ENCODE measurements at regions not wholly inside any gene's neighbourhood (a gene's known extent, or its start where the extent isn't known, plus 50 kb on each side); places are given as distances from the start of the nearest gene placed in this dataset.

DNA sequence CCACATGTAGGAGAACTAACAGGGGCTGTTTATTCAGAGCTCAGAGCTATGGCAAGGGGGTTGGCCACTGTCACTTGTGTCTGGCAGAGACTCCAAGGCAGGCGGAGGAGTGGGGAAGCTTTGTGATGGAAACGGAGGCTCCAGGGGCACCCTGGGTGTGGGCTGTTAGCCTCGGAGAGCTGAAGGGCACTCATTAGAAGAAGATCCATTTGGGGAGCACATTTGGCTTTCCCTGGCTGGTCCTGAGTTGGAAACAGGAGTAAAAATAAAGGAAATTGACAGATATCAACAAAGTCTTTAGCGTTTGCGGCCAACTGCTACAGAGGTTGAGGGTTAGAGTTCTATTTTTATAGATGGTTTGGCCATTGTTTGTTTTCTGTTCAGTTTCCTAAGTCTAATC, 288.3 kb upstream of the MKI67 start:
- H3K4me1 ChIP-seq (ENCODE audit: control insufficient read depth, insufficient read depth, low read length) = no peaks in the 10 kb centered on the region
- no peaks in the 10 kb centered on the region for H3K36me3 ChIP-seq (ENCODE audit: insufficient read depth, low read length)
- H3K9me3 ChIP-seq (replicated peaks; ENCODE audit: low read length) = peaks cover 17% of the 10 kb centered on the region
- no peak overlapping the region for H3K4me2 ChIP-seq (ENCODE audit: low read length)
- H3K4me3 ChIP-seq (ENCODE audit: low read length) = no peak overlapping the region
- no peaks in the 10 kb centered on the region for H3K27me3 ChIP-seq (ENCODE audit: control insufficient read depth, insufficient read depth, low read length)
- H3K9ac ChIP-seq (ENCODE audit: low read depth, low read length) = no peak overlapping the region

DNA sequence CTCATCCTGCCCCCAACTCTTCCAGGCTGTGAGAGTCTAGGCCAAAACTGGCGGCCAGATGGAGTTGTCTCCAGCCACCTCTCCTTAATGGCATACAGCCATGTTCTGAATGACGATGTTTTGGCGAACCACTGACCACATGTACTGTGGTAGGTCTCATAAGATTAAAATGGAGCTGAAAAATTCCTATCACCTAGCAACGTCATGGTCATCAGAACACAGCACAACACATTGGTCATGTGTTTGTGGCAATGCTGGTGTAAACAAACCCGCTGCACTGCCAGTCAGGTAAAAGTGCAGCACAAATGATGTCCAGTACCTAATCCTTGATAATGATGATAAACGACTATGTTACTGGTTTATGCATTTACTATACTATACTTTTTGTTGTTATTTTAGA, 290.0 kb upstream of the MKI67 start:
- no peak overlapping the region for H3K9ac ChIP-seq (ENCODE audit: low read depth, low read length)
- no peak overlapping the region for H3K4me3 ChIP-seq (ENCODE audit: low read length)
- no peaks in the 10 kb centered on the region for H3K36me3 ChIP-seq (ENCODE audit: insufficient read depth, low read length)
- H3K27me3 ChIP-seq (ENCODE audit: control insufficient read depth, insufficient read depth, low read length) = no peaks in the 10 kb centered on the region
- no peak overlapping the region for H3K4me2 ChIP-seq (ENCODE audit: low read length)
- H3K4me1 ChIP-seq (ENCODE audit: control insufficient read depth, insufficient read depth, low read length) = no peaks in the 10 kb centered on the region
- peaks cover 28% of the 10 kb centered on the region for H3K9me3 ChIP-seq (replicated peaks; ENCODE audit: low read length)

DNA sequence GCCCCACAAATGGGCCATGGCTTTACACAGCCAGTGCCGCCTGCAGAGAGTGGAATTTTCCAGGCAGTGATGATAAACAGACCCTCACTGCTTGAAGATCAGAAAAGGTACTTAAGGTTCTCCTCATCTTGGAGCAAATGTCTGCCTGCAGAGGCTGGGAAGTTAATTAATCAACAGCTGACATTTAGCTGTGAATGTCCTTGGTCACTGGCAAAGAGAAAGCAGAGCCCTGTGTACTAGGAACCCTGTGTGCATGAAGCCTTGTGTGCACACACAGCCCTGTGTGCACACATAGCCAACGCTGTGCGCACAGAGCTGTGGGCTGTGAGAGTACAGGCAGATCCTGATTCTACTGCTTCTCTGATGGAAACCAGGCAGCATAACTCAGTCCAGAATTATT, 291.6 kb upstream of the MKI67 start:
- Histone ChIP-seq H3K36me3 (ENCODE audit: insufficient read depth, low read length) (no peaks in the 10 kb centered on the region), H3K27me3 (ENCODE audit: control insufficient read depth, insufficient read depth, low read length) (no peaks in the 10 kb centered on the region), H3K9ac (ENCODE audit: low read depth, low read length) (no peak overlapping the region), H3K4me1 (ENCODE audit: control insufficient read depth, insufficient read depth, low read length) (no peaks in the 10 kb centered on the region), H3K4me2 (ENCODE audit: low read length) (no peak overlapping the region), H3K4me3 (ENCODE audit: low read length) (no peak overlapping the region), H3K9me3 (replicated peaks; ENCODE audit: low read length) (peaks cover 31% of the 10 kb centered on the region)

DNA sequence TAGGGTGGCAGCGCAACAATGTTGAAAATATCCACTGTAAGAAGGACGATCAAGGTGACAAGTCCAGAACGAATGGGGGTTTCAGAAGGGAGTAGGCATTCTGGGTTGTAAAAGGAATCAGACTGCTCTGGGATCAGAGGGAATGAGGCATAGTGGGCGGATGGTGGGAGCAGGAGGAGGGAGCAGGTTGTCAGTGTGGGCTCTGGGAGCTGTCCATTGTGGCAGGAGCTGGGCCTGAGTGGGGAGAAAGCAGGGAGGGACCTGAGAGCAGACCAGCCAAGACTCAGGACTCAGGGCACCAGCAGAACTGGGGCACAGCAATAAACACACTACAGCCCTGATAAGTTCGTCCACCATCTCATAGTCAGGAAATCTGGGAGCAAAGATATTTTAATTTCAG, 292.6 kb upstream of the MKI67 start:
- H3K4me2 ChIP-seq (ENCODE audit: low read length) = no peak overlapping the region
- H3K9me3 ChIP-seq (replicated peaks; ENCODE audit: low read length) = peaks cover 32% of the 10 kb centered on the region
- H3K4me3 ChIP-seq (ENCODE audit: low read length) = no peak overlapping the region
- H3K27me3 ChIP-seq (ENCODE audit: control insufficient read depth, insufficient read depth, low read length) = no peaks in the 10 kb centered on the region
- no peak overlapping the region for H3K9ac ChIP-seq (ENCODE audit: low read depth, low read length)
- H3K4me1 ChIP-seq (ENCODE audit: control insufficient read depth, insufficient read depth, low read length) = no peaks in the 10 kb centered on the region
- no peaks in the 10 kb centered on the region for H3K36me3 ChIP-seq (ENCODE audit: insufficient read depth, low read length)

DNA sequence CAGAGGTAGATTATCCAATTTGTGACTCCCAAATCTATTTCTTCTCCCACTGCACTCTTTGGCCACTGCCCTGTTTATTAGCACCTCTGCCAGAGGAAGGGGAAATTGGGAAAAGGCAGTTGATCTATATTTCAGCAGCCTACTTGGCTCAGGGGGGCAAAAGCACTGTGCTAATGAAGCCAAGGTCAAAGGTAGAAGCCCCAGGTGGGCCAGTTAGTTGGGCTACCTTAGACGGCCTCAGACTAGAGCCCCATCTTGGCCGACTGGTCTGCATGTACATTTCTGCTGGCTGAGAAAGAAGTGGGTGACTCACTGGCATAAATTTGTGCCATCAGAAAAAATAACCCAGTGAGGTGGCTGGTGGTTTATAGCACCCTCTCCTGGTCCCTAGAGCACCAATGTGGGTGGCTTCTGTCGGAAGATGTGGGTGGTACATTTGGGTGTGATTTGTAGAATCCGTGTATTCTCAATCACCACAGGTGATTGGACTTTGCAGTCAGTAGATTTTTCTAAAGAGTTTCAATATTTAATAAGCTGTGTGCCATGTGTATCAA, 293.3 kb upstream of the MKI67 start:
- peaks cover 33% of the 10 kb centered on the region for H3K9me3 ChIP-seq (replicated peaks; ENCODE audit: low read length)
- no peaks in the 10 kb centered on the region for H3K4me1 ChIP-seq (ENCODE audit: control insufficient read depth, insufficient read depth, low read length)

DNA sequence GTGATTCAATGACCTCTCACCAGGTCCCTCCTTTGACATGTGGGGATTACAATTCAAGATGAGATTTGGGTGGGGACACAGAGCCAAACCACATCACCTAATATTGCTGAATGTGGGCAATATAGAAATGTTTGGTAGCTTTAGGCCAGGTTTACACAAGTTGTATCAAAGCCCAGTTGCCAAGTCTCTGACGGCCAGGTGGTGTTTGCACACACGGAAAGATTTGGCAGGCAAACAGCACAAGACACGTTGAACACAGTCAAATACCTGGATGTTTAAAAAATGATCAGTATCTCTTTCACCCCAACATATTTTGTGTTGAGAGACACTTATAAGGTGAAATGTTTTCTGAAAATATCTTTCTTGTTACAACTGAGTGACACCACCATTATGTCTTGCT, 294.4 kb upstream of the MKI67 start:
- no peak overlapping the region for H3K4me2 ChIP-seq (ENCODE audit: low read length)
- H3K4me3 ChIP-seq (ENCODE audit: low read length) = no peak overlapping the region
- no peaks in the 10 kb centered on the region for H3K4me1 ChIP-seq (ENCODE audit: control insufficient read depth, insufficient read depth, low read length)
- no peaks in the 10 kb centered on the region for H3K27me3 ChIP-seq (ENCODE audit: control insufficient read depth, insufficient read depth, low read length)
- H3K9me3 ChIP-seq (replicated peaks; ENCODE audit: low read length) = peaks cover 35% of the 10 kb centered on the region
- H3K36me3 ChIP-seq (ENCODE audit: insufficient read depth, low read length) = no peaks in the 10 kb centered on the region
- H3K9ac ChIP-seq (ENCODE audit: low read depth, low read length) = no peak overlapping the region

More for the DNA sequence above, 293.3 kb upstream of the MKI67 start:
- Histone ChIP-seq H3K27me3 (ENCODE audit: control insufficient read depth, insufficient read depth, low read length) (no peaks in the 10 kb centered on the region), H3K36me3 (ENCODE audit: insufficient read depth, low read length) (no peaks in the 10 kb centered on the region), H3K9ac (ENCODE audit: low read depth, low read length) (no peak overlapping the region), H3K4me2 (ENCODE audit: low read length) (no peak overlapping the region), H3K4me3 (ENCODE audit: low read length) (no peak overlapping the region)

DNA sequence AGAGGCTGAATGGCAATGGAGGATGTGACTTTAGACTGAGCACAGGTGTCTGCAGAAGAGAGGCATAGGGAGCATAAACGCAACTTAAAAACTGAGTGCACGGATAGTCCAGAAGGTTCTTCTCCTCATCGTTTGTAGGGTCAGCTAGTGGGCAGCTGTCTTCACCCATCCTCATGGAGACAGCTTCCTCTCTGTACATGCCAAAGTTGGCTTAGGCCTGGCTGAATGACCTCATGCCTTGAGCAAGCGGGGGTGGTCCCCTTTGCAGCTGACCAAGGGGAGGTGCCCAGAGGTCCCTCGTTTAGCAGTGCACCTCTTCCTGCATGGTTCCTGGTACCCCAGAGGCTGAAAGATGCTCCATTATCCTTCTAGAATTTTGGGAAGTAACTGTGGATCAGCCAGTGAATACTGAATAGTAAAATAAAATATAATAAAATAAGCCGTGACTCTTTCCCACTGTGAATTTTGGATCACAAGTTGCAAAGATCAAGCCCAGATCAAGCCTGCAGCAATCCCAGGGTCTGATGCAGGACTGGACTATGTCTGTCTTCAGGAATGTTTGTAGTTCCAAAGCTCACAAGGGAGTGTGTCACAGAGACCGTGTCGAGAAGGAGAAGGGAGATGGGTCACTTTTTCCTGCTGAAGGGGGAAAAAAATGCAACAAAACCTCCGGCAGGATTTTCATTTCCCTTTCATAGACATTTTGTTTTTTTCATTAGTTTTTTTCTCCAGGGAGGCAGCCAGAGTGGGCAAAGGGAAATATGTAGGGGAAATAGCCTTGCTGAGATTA, 295.3 kb upstream of the MKI67 start:
- no peaks in the 10 kb centered on the region for H3K36me3 ChIP-seq (ENCODE audit: insufficient read depth, low read length)
- H3K4me2 ChIP-seq (ENCODE audit: low read length) = no peak overlapping the region
- no peak overlapping the region for H3K4me3 ChIP-seq (ENCODE audit: low read length)
- H3K9me3 ChIP-seq (replicated peaks; ENCODE audit: low read length) = peaks cover 33% of the 10 kb centered on the region
- H3K27me3 ChIP-seq (ENCODE audit: control insufficient read depth, insufficient read depth, low read length) = no peaks in the 10 kb centered on the region
- no peaks in the 10 kb centered on the region for H3K4me1 ChIP-seq (ENCODE audit: control insufficient read depth, insufficient read depth, low read length)
- H3K9ac ChIP-seq (ENCODE audit: low read depth, low read length) = no peak overlapping the region

DNA sequence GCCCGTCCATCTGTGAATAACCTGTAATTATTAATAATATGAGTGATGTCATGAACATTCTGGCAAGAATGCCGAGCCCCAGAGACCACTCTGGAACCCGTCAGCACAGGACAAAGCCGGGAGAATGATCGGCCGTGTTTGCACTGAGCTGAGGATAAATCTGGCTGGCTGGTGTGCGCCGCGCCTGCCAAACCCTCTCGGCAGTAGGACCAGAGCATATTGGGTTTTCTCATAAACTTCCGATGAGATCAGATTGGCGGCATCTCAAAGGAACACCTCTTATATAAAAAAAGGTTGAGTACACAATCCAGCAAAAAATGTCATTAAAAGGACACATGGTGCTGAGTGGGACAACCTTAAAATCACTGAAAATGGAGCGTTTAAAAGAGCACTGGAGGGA, 296.0 kb upstream of the MKI67 start:
- no peak overlapping the region for H3K4me2 ChIP-seq (ENCODE audit: low read length)
- H3K27me3 ChIP-seq (ENCODE audit: control insufficient read depth, insufficient read depth, low read length) = no peaks in the 10 kb centered on the region
- H3K4me3 ChIP-seq (ENCODE audit: low read length) = no peak overlapping the region
- no peaks in the 10 kb centered on the region for H3K4me1 ChIP-seq (ENCODE audit: control insufficient read depth, insufficient read depth, low read length)
- H3K9ac ChIP-seq (ENCODE audit: low read depth, low read length) = no peak overlapping the region
- H3K36me3 ChIP-seq (ENCODE audit: insufficient read depth, low read length) = no peaks in the 10 kb centered on the region
- peaks cover 33% of the 10 kb centered on the region for H3K9me3 ChIP-seq (replicated peaks; ENCODE audit: low read length)

DNA sequence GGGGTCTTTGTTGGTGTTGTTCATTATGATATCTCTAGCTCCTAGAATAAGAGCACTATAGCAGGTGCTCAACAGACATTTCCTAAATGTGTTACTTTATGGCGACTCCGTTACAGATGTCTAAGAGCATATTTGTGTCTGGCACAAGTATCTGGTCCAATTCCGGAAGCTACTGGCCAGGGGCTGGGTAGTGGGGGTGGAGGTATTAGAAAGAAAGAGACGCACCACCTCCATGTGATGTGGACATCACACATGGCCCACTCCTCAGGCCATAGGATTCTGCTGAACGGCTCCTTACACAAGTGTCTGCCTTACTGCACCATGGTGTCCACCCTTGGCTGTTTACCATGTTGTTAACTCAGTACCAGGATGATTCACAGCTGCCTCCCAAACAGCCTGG, 296.8 kb upstream of the MKI67 start:
- Histone ChIP-seq H3K4me1 (ENCODE audit: control insufficient read depth, insufficient read depth, low read length) (no peaks in the 10 kb centered on the region), H3K4me2 (ENCODE audit: low read length) (no peak overlapping the region), H3K27me3 (ENCODE audit: control insufficient read depth, insufficient read depth, low read length) (no peaks in the 10 kb centered on the region), H3K4me3 (ENCODE audit: low read length) (no peak overlapping the region), H3K36me3 (ENCODE audit: insufficient read depth, low read length) (no peaks in the 10 kb centered on the region), H3K9ac (ENCODE audit: low read depth, low read length) (no peak overlapping the region), H3K9me3 (replicated peaks; ENCODE audit: low read length) (peaks cover 27% of the 10 kb centered on the region)

DNA sequence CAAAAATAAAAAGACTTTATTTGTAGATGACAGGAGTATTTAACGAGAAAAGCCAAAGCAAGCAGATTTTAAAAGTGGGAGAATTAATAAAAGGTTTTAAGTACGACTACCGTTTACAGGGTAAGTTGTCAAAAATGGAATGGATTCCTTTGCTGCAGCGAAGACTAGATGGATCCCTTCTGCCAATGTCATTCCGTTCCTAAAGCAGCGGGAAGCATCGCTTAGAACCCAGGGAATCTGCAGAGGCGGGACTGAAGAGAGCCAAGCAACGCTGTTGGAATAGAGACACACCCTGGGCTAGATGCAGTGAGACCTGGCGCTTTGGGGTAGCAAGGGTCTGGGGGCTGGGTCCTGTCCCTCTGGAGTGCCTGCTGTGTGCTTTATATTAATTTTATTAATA, 303.1 kb upstream of the MKI67 start:
- Histone ChIP-seq H3K9ac (ENCODE audit: low read depth, low read length) (no peak overlapping the region), H3K4me3 (ENCODE audit: low read length) (no peak overlapping the region), H3K4me2 (ENCODE audit: low read length) (no peak overlapping the region), H3K27me3 (ENCODE audit: control insufficient read depth, insufficient read depth, low read length) (no peaks in the 10 kb centered on the region), H3K4me1 (ENCODE audit: control insufficient read depth, insufficient read depth, low read length) (no peaks in the 10 kb centered on the region), H3K36me3 (ENCODE audit: insufficient read depth, low read length) (no peaks in the 10 kb centered on the region), H3K9me3 (replicated peaks; ENCODE audit: low read length) (peaks cover 18% of the 10 kb centered on the region)

DNA sequence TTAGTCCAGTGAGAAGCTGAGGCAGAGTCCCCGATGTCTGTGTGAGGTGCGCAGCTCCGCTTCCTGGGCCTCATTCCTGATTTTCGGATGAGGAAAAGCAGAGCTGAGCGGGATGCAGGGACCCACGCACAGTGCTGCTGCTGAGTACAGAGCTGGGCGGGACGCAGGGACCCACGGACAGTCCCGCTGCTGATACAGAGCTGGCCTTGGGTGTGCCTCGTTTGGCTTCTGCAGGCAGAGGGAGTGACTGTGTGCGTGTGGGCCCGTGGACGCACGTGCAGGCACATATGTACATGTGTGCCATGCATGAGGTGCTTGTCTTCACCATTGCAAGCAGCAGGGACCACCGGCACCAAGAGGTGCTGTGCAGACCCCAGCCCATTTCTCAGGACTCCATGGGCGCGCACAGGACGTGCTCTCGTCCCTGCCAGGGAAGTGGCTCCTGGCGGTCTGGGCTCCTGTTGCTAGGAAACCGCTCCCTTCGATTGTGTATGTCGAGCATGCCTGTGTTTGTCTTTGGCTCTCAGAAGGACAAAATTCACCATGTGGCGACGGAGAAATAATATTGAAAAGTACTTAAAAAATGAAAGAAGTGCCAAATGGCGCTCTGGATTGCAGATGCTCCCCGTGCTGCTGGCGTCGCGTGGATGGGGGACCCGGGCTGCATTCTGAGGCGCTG, 303.8 kb upstream of the MKI67 start:
- H3K9me3 ChIP-seq (replicated peaks; ENCODE audit: low read length) = peaks cover 18% of the 10 kb centered on the region
- no peak overlapping the region for H3K9ac ChIP-seq (ENCODE audit: low read depth, low read length)
- no peaks in the 10 kb centered on the region for H3K36me3 ChIP-seq (ENCODE audit: insufficient read depth, low read length)
- no peak overlapping the region for H3K4me2 ChIP-seq (ENCODE audit: low read length)
- no peaks in the 10 kb centered on the region for H3K27me3 ChIP-seq (ENCODE audit: control insufficient read depth, insufficient read depth, low read length)
- H3K4me1 ChIP-seq (ENCODE audit: control insufficient read depth, insufficient read depth, low read length) = no peaks in the 10 kb centered on the region
- H3K4me3 ChIP-seq (ENCODE audit: low read length) = no peak overlapping the region

DNA sequence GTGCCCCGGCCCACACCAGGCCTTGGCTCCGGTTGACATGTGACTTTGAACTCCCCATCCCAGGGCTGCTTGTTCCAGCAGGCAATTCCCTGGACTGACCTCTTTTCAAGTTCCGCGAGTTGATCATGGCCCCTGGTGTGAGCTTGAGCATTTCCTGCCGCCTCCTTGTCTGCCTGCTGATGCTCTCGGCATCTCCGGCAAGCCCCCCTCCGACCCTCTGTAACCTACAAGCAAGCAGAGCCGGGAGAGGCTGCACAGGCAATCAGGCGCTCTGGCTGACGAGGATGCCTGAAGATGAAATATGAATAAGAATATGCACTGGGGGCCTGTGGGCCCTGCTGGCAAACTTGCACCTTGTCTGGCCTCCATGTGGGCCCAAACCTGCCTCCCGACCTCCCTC, 304.9 kb upstream of the MKI67 start:
- Histone ChIP-seq H3K4me3 (ENCODE audit: low read length) (no peak overlapping the region), H3K9ac (ENCODE audit: low read depth, low read length) (no peak overlapping the region), H3K27me3 (ENCODE audit: control insufficient read depth, insufficient read depth, low read length) (no peaks in the 10 kb centered on the region), H3K9me3 (replicated peaks; ENCODE audit: low read length) (peaks cover 15% of the 10 kb centered on the region), H3K4me2 (ENCODE audit: low read length) (no peak overlapping the region), H3K36me3 (ENCODE audit: insufficient read depth, low read length) (no peaks in the 10 kb centered on the region), H3K4me1 (ENCODE audit: control insufficient read depth, insufficient read depth, low read length) (no peaks in the 10 kb centered on the region)
